ENCODE measurements at regions not wholly inside any gene's neighbourhood (a gene's known extent, or its start where the extent isn't known, plus 50 kb on each side); places are given as distances from the start of the nearest gene placed in this dataset.

DNA sequence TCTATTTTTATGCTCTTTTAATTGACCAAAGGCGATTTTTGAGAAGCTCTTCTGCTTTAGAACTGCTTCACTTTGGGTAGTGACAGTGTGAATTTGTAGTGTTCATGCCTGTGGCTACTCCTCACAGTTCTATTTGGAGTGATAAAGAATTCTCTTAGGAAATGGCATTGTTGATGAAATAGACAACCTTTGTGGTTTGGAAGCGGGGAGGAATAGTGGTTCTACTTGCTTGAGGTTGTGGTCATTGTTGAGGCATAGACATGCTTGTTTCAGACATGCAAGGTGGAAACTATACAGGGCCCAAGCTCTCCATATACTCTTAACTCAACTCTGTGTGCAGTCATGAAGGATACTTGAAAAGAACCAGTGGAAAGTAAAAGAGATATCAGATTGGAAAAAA is 481.1 kb upstream of the NEGR1 start:
- H3K27ac ChIP-seq: no peak overlapping the region
- TF ChIP-seq, protein P1, sequence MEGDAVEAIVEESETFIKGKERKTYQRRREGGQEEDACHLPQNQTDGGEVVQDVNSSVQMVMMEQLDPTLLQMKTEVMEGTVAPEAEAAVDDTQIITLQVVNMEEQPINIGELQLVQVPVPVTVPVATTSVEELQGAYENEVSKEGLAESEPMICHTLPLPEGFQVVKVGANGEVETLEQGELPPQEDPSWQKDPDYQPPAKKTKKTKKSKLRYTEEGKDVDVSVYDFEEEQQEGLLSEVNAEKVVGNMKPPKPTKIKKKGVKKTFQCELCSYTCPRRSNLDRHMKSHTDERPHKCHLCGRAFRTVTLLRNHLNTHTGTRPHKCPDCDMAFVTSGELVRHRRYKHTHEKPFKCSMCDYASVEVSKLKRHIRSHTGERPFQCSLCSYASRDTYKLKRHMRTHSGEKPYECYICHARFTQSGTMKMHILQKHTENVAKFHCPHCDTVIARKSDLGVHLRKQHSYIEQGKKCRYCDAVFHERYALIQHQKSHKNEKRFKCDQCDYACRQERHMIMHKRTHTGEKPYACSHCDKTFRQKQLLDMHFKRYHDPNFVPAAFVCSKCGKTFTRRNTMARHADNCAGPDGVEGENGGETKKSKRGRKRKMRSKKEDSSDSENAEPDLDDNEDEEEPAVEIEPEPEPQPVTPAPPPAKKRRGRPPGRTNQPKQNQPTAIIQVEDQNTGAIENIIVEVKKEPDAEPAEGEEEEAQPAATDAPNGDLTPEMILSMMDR (IDR thresholded peaks at IDR 0.05; ENCODE audit: low read depth, low read length, missing control alignments): no peak
- H3K4me3 ChIP-seq (ENCODE audit: low read depth, low read length): no peak overlapping the region
- in situ Hi-C loops (cut with HindIII; ENCODE audit: low pct_ligation_motif_present, low sequenced_read_pairs): no loop called here
- H3K36me3 ChIP-seq (replicated peaks): no peaks in the 10 kb centered on the region
- H3K27me3 ChIP-seq (replicated peaks): no peaks in the 10 kb centered on the region
- no peak for DNase-seq

DNA sequence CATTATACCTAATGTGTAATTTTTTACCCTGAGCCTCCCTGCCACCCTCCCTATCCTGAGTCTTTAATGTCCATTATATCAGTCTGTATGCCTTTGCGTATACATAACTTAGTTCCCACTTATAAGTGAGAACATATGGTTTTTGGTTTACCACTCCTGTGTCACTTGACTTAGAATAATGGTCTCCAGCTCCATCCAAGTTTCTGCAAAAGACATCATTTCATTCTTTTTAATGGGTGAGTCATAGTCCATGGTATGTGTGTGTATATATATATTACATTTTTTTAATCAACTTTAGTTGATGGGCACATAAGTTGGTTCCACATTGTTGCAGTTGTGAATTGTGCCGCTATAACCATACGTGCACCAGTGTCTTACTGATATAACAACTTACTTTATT is 477.1 kb upstream of the NEGR1 start:
- Histone ChIP-seq H3K36me3 (replicated peaks) (no peaks in the 10 kb centered on the region), H3K4me3 (ENCODE audit: low read depth, low read length) (no peak overlapping the region), H3K27ac (no peak overlapping the region), H3K27me3 (replicated peaks) (no peaks in the 10 kb centered on the region)
- in situ Hi-C loops (cut with HindIII; ENCODE audit: low pct_ligation_motif_present, low sequenced_read_pairs): no loop called here
- TF ChIP-seq, protein P1 (IDR thresholded peaks at IDR 0.05; ENCODE audit: low read depth, low read length, missing control alignments): no peak
- DNase-seq: no peak

DNA sequence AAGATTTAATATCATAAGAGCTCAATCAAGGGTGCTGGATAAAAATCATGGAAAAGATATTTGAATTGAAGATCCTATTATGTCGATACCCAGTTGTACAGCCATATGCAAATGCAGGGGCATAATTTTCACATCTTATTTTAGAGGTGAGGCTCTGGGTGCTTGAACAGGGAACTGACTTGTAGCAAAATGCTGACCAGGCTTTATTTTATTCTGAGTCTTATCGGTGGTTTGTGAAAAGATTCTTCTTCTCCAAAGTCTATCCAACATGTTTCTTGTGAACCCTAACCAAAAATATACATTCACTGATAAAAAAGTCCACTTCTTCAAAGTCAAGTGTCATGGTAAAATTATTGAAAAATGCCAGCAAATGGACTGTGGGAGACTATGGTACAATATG is 475.5 kb upstream of the NEGR1 start:
- Histone ChIP-seq H3K36me3 (replicated peaks) (no peaks in the 10 kb centered on the region), H3K4me3 (ENCODE audit: low read depth, low read length) (no peak overlapping the region), H3K27me3 (replicated peaks) (no peaks in the 10 kb centered on the region), H3K27ac (no peak overlapping the region)
- TF ChIP-seq, protein P1 (IDR thresholded peaks at IDR 0.05; ENCODE audit: low read depth, low read length, missing control alignments): no peak
- in situ Hi-C loops (cut with HindIII; ENCODE audit: low pct_ligation_motif_present, low sequenced_read_pairs): no loop called here
- no peak for DNase-seq

DNA sequence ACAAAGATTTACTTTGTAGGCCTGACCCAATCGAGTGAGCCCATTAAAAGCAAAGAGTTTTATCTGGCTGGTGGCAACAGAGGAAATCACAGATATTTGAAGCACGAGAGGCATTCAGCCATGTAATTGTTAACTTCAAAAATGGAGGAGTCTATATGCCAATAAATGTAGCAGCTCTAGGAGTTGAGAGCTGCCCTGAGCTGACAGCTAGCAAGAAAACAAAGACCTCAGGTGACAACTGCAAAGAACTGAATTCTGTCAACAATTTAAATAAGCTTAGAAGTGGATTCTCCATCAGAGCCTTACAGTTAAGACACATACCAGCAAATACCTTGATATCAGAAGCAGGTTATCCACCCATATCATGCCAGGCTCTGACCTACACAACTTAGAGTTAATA is 463.1 kb upstream of the NEGR1 start:
- TF ChIP-seq, protein P1 (IDR thresholded peaks at IDR 0.05; ENCODE audit: low read depth, low read length, missing control alignments): no peak
- no peak overlapping the region for H3K4me3 ChIP-seq (ENCODE audit: low read depth, low read length)
- in situ Hi-C loops (cut with HindIII; ENCODE audit: low pct_ligation_motif_present, low sequenced_read_pairs): no loop called here
- no peaks in the 10 kb centered on the region for H3K27me3 ChIP-seq (replicated peaks)
- no peaks in the 10 kb centered on the region for H3K36me3 ChIP-seq (replicated peaks)
- no peak for DNase-seq
- H3K27ac ChIP-seq: no peak overlapping the region

DNA sequence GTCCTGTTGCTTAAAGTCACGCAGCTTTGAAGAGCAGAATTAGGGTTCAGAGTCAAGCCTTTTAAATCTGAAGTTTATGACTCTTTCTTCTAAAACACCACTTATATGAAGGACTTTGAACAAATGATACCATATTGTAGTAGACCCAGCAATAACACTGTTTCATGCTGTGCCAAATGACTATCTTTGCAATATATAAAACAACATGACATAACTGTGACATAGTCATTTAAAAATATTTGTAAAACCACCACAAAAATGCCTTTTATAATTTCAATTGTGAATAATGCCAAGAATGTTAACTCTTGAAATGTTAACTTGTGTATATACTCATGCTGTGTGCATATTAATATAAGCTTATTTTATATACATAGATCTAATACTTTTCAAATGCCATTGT is 452.1 kb upstream of the NEGR1 start:
- H3K4me3 ChIP-seq (ENCODE audit: low read depth, low read length): no peak overlapping the region
- DNase-seq: no peak
- H3K36me3 ChIP-seq (replicated peaks): no peaks in the 10 kb centered on the region
- TF ChIP-seq, protein P1 (IDR thresholded peaks at IDR 0.05; ENCODE audit: low read depth, low read length, missing control alignments): no peak
- no peak overlapping the region for H3K27ac ChIP-seq
- in situ Hi-C loops (cut with HindIII; ENCODE audit: low pct_ligation_motif_present, low sequenced_read_pairs): no loop called here
- H3K27me3 ChIP-seq (replicated peaks): no peaks in the 10 kb centered on the region
